GM23248 (cell line): ENCODE measurements at regions not wholly inside any gene's neighbourhood (a gene's known extent, or its start where the extent isn't known, plus 50 kb on each side); places are given as distances from the start of the nearest gene placed in this dataset. TPM values are rescaled to one million over a fixed set of nuclear protein-coding genes. Genes with fewer than 3 reads are reported as not detected.

Experiments used
- DNase-seq: peaks from one replicate; pipeline ENCODE4 v3.0.0-alpha.2; 2015
- H2AFZ ChIP-seq: fragments of 200-600 bp; sonication (generic); 2 replicates; pipeline ENCODE4 v1.6.1; 2016; ENCODE audit warnings: antibody characterized with exemption
- H3F3A ChIP-seq: fragments of 200-600 bp; sonication (generic); 2 replicates; pipeline ENCODE4 v1.6.1; 2016; ENCODE audit warnings: mild to moderate bottlenecking, antibody characterized with exemption, mixed run types; ENCODE audit not compliant: insufficient read depth
- H3K27ac ChIP-seq: fragments of 200-600 bp; sonication (generic); 2 replicates; pipeline ENCODE4 v1.5.1; 2016; ENCODE audit warnings: mild to moderate bottlenecking
- H3K27me3 ChIP-seq: fragments of 200-600 bp; sonication (generic); replicated peaks from 2 replicates; pipeline ENCODE4 v1.6.1; 2016; ENCODE audit warnings: mild to moderate bottlenecking; ENCODE audit not compliant: insufficient read depth
- H3K36me3 ChIP-seq: fragments of 200-600 bp; sonication (generic); 2 replicates; pipeline ENCODE4 v1.6.1; 2016; ENCODE audit warnings: low read depth, mild to moderate bottlenecking
- H3K4me1 ChIP-seq: fragments of 200-600 bp; sonication (generic); 2 replicates; pipeline ENCODE4 v1.6.1; 2016; ENCODE audit warnings: mild to moderate bottlenecking; ENCODE audit not compliant: insufficient read depth
- H3K4me2 ChIP-seq: fragments of 200-600 bp; sonication (generic); one replicate; pipeline ENCODE4 v1.6.1; 2016; ENCODE audit warnings: mild to moderate bottlenecking; ENCODE audit not compliant: unreplicated experiment
- H3K4me3 ChIP-seq: fragments of 200-600 bp; sonication (generic); 2 replicates; pipeline ENCODE4 v1.5.1; 2016; ENCODE audit warnings: mild to moderate bottlenecking
- H3K79me2 ChIP-seq: fragments of 200-600 bp; sonication (generic); 2 replicates; pipeline ENCODE4 v1.6.1; 2016; ENCODE audit warnings: mild to moderate bottlenecking; ENCODE audit not compliant: insufficient read depth
- H3K9ac ChIP-seq: fragments of 200-600 bp; sonication (generic); 2 replicates; pipeline ENCODE4 v1.6.1; 2016; ENCODE audit warnings: mild to moderate bottlenecking
- H3K9me2 ChIP-seq: fragments of 200-600 bp; sonication (generic); 2 replicates; pipeline ENCODE4 v1.6.1; 2016; ENCODE audit warnings: mixed run types, mild to moderate bottlenecking, moderate library complexity; ENCODE audit not compliant: insufficient read depth
- H3K9me3 ChIP-seq: fragments of 200-600 bp; sonication (generic); one replicate; pipeline ENCODE4 v1.6.1; 2017; ENCODE audit warnings: low read depth
- H4K20me1 ChIP-seq: fragments of 200-600 bp; sonication (generic); 2 replicates; pipeline ENCODE4 v1.6.0; 2016; ENCODE audit not compliant: insufficient read depth
- EZH2 ChIP-seq: fragments of 200-600 bp; sonication (generic); IDR thresholded peaks from 2 replicates; pipeline ENCODE4 v1.6.1; 2018; ENCODE audit warnings: antibody characterized with exemption, mild to moderate bottlenecking; ENCODE audit not compliant: insufficient read depth, poor library complexity, severe bottlenecking
- EZH2phosphoT487 ChIP-seq: fragments of 200-600 bp; sonication (generic); IDR thresholded peaks from 2 replicates; pipeline ENCODE4 v1.6.1; 2018; ENCODE audit warnings: antibody characterized with exemption, moderate library complexity, mild to moderate bottlenecking, low read depth; ENCODE audit not compliant: insufficient read depth
- WGBS, 2 experiments: methylation state at CpG; one replicate each; pipeline ENCODE4 v1.1.6; 2015 to 2017; ENCODE audit warnings: low lambda C conversion rate in 2 of 2, low coverage in 1 of 2; ENCODE audit errors: missing lambda C conversion rate in 2 of 2; 5-methylcytosine and 5-hydroxymethylcytosine counted together
- in situ Hi-C: fragments of 300-500 bp; cut with MboI; formaldehyde crosslinking; loops from 2 replicates; pipeline ENCODE4 v1.15.0; 2020
- small RNA-seq: library from RNA; depleted of rRNA; stranded (forward); fragments of <200 nt; gene quantifications from one replicate; pipeline ENCODE3, GENCODE V24; 2014; ENCODE audit warnings: low read depth, low replicate concordance

DNA sequence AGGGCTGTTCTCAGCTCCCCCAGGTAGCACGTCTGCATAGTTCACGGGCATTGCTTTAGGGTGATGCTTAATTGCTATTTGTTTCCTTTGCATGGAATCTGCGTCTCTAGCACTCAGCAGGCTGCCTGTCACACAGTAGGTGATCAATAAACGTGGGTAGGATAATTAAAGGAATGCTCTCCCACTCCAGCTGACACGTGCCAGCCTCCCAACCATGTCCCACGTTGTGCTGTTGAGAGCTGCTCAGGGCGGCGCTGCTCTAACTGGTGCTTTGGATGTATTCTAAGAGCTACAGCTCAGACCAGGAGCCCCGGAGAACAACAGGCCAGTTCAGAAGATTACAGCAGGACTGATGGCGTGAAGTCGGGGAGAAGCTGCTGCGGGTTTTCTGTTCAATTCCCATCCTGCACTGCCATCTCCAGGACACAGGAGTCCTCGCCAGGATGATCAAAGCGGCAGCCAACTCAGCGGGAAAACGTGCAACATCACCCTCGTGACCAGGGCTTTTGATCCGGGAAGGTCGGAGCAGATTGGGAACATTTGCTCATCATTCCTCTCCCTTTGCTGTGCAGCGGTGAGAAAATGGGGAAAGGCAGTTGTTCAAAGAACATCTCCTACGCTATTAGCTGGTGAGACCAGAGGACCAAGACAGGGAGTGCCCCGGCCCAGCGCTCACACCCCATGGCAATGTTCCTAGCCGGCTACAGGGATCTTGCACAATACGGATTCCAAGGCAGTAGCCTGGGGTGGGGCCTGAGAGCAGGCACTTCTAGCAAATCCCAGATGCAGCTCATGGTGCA, 50.5 kb upstream of the FOXK1 start:
- peak overlapping the region; percentile 82 for H3K27ac ChIP-seq
- in situ Hi-C loops, result no loop called here
- peak overlapping the region; percentile 78 for H3K9ac ChIP-seq
- H3K36me3 ChIP-seq, result no peaks in the 10 kb centered on the region
- H3F3A ChIP-seq, result peaks cover 13% of the 10 kb centered on the region
- H3K9me2 ChIP-seq, result no peaks in the 10 kb centered on the region
- no peaks in the 10 kb centered on the region for H3K9me3 ChIP-seq
- no peak for TF ChIP-seq EZH2
- TF ChIP-seq EZH2phosphoT487, result no peak
- DNase-seq, result peak; percentile 97
- H3K4me2 ChIP-seq, result peak overlapping the region; percentile 88
- no peaks in the 10 kb centered on the region for H3K79me2 ChIP-seq
- H3K4me1 ChIP-seq, result peaks cover 14% of the 10 kb centered on the region; the same call in 1 of the 2 replicates
- no peaks in the 10 kb centered on the region for H4K20me1 ChIP-seq
- WGBS, 2 experiments, result 9% methylated on average over 25 of the region's 25 CpGs
- no peaks in the 10 kb centered on the region for H3K27me3 ChIP-seq
- H2AFZ ChIP-seq, result peak overlapping the region; percentile 94
- H3K4me3 ChIP-seq, result peak overlapping the region; percentile 74

Small RNA genes lying in the stretch of these regions (small RNA-seq; reads per million reads assigned to genes)
- not detected for gene CYP3A54P
